ENCODE measurements at regions not wholly inside any gene's neighbourhood (a gene's known extent, or its start where the extent isn't known, plus 50 kb on each side); places are given as distances from the start of the nearest gene placed in this dataset.

GRCh38 chr11:119521551-119521950 lies 98.6 kb upstream of the THY1 start:
- no peak for DNase-seq (ENCODE audit: low read depth)

GRCh38 chr11:119520966-119521365 lies 98.0 kb upstream of the THY1 start:
- no peak for DNase-seq (ENCODE audit: low read depth)

- DNase-seq (ENCODE audit: low read depth), result no peak
Observed at GRCh38 chr11:119520400-119520799, 97.4 kb upstream of the THY1 start.

- DNase-seq (ENCODE audit: low read depth), result no peak
Observed at GRCh38 chr11:119519796-119520195, 96.8 kb upstream of the THY1 start.

- peak; percentile 69 for DNase-seq (ENCODE audit: low read depth)
Observed at GRCh38 chr11:119518746-119519730, 96.1 kb upstream of the THY1 start.

- DNase-seq (ENCODE audit: low read depth), result no peak
Observed at GRCh38 chr11:119515771-119516400, 92.9 kb upstream of the THY1 start.

GRCh38 chr11:119513806-119514170 lies 90.8 kb upstream of the THY1 start:
- DNase-seq (ENCODE audit: low read depth), result peak; percentile 28

- no peak for DNase-seq (ENCODE audit: low read depth)
Observed at GRCh38 chr11:119513131-119513805, 90.3 kb upstream of the THY1 start.

GRCh38 chr11:119512369-119512768 lies 89.4 kb upstream of the THY1 start:
- no peak for DNase-seq (ENCODE audit: low read depth)

GRCh38 chr11:119511614-119512306 lies 88.8 kb upstream of the THY1 start:
- DNase-seq (ENCODE audit: low read depth), result no peak

- DNase-seq (ENCODE audit: low read depth), result peak; percentile 100
Observed at GRCh38 chr11:119509969-119510401, 87.0 kb upstream of the THY1 start.

GRCh38 chr11:119509282-119509841 lies 86.4 kb upstream of the THY1 start:
- DNase-seq (ENCODE audit: low read depth), result peak; percentile 61

- no peak for DNase-seq (ENCODE audit: low read depth)
Observed at GRCh38 chr11:119506436-119506835, 83.5 kb upstream of the THY1 start.

- DNase-seq (ENCODE audit: low read depth), result peak; percentile 87
Observed at GRCh38 chr11:119505861-119506260, 82.9 kb upstream of the THY1 start.

- DNase-seq (ENCODE audit: low read depth), result no peak
Observed at GRCh38 chr11:119505071-119505470, 82.1 kb upstream of the THY1 start.

- no peak for DNase-seq (ENCODE audit: low read depth)
Observed at GRCh38 chr11:119504371-119504770, 81.4 kb upstream of the THY1 start.

GRCh38 chr11:119501777-119502405 lies 78.9 kb upstream of the THY1 start:
- no peak for DNase-seq (ENCODE audit: low read depth)

- DNase-seq (ENCODE audit: low read depth), result no peak
Observed at GRCh38 chr11:119497717-119498116, 74.7 kb upstream of the THY1 start.

- DNase-seq (ENCODE audit: low read depth), result no peak
Observed at GRCh38 chr11:119496997-119497396, 74.0 kb upstream of the THY1 start.

- DNase-seq (ENCODE audit: low read depth), result no peak
Observed at GRCh38 chr11:119496469-119496868, 73.5 kb upstream of the THY1 start.

GRCh38 chr11:119493712-119494111 lies 70.7 kb upstream of the THY1 start:
- DNase-seq (ENCODE audit: low read depth), result peak; percentile 62
